ENCODE measurements at regions not wholly inside any gene's neighbourhood (a gene's known extent, or its start where the extent isn't known, plus 50 kb on each side); places are given as distances from the start of the nearest gene placed in this dataset.

- H3K9ac ChIP-seq (ENCODE audit: low read length) = no peak overlapping the region
- no peaks in the 10 kb centered on the region for H3K27me3 ChIP-seq (ENCODE audit: control insufficient read depth, insufficient read depth, low read length)
Observed at GRCh38 chr4:57588557-57588956, 478.4 kb upstream of the IGFBP7 start.

DNA sequence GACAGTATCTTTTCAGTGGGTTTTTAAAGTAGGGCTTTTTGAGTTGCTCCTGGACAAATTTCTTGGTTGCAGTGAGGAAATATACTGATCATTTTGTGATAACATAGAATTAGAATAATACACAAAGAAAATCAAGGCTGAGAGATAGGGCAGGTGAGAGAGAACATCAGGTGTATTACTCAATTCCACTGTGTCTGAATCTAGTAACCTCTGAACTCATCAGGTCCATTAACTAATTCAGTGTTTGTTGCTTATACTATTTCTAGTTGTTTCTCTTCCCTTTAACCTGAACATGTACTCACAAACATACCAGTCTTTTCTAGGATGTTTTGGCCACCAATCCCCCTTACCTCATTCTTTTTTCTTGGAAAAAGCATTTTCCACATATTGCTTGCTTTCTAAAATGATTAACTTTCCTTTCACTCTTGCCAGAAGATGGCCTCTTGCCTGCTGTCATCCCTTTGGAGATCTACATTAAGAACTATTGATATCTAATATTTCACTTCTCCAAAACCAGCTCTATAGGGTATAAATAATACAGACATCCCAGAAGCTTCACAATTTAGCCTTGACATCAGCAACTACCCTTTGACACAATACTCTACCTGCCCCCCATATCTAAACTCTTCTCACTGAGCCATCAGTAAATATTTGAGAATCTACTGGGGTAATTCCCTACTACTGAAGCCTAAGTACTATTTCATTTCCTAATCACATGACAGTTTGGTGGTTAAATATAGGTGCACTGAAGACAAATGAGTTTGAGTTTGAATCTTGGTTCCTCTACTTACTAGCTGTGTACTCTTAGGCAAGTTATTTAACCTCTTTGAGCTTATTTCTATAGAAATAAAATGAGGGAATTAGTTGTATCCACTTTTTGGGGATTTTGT is 470.8 kb upstream of the IGFBP7 start:
- H3K4me3 ChIP-seq (ENCODE audit: low read length) = no peak overlapping the region
- H3K9ac ChIP-seq (ENCODE audit: low read length) = no peak overlapping the region
- no peaks in the 10 kb centered on the region for H3K27me3 ChIP-seq (ENCODE audit: control insufficient read depth, insufficient read depth, low read length)
- no peaks in the 10 kb centered on the region for H3K9me3 ChIP-seq (ENCODE audit: control insufficient read depth, low read length)
- no peaks in the 10 kb centered on the region for H3K4me1 ChIP-seq (ENCODE audit: control insufficient read depth, insufficient read depth, low read length)
- H3K36me3 ChIP-seq (ENCODE audit: control insufficient read depth, insufficient read depth, low read length) = no peaks in the 10 kb centered on the region

More at GRCh38 chr4:57588557-57588956, 478.4 kb upstream of the IGFBP7 start:
- Histone ChIP-seq H3K9me3 (ENCODE audit: control insufficient read depth, low read length) (no peaks in the 10 kb centered on the region), H3K4me1 (ENCODE audit: control insufficient read depth, insufficient read depth, low read length) (no peaks in the 10 kb centered on the region), H3K4me3 (ENCODE audit: low read length) (no peak overlapping the region), H3K36me3 (ENCODE audit: control insufficient read depth, insufficient read depth, low read length) (no peaks in the 10 kb centered on the region)

DNA sequence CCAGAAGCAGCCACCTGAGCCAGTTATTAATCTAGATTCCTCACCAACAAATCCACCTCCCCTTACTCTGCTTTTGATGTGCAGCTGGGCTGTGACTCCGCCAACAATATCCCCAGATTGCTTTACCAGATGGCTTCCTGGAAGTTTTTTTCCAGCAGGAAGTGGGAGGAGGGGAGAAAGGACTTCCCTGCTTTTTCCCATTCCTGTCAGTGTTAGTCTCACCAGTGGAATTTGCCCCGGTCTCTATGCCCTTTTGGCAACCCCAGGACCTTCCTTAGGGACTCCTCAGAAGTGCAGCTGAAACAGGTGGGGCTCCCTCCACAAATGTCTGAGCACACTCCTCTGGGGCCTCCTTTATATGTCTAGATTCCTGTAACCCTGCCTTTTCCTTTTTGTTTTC is 465.2 kb upstream of the IGFBP7 start:
- Histone ChIP-seq H3K4me3 (ENCODE audit: low read length) (no peak overlapping the region), H3K9ac (ENCODE audit: low read length) (no peak overlapping the region), H3K4me1 (ENCODE audit: control insufficient read depth, insufficient read depth, low read length) (no peaks in the 10 kb centered on the region), H3K36me3 (ENCODE audit: control insufficient read depth, insufficient read depth, low read length) (no peaks in the 10 kb centered on the region), H3K9me3 (ENCODE audit: control insufficient read depth, low read length) (no peaks in the 10 kb centered on the region), H3K27me3 (ENCODE audit: control insufficient read depth, insufficient read depth, low read length) (no peaks in the 10 kb centered on the region)

GRCh38 chr4:57554556-57555092 is 444.4 kb upstream of the IGFBP7 start:
- Histone ChIP-seq H3K36me3 (ENCODE audit: control insufficient read depth, insufficient read depth, low read length) (no peaks in the 10 kb centered on the region), H3K9me3 (ENCODE audit: control insufficient read depth, low read length) (no peaks in the 10 kb centered on the region), H3K4me1 (ENCODE audit: control insufficient read depth, insufficient read depth, low read length) (no peaks in the 10 kb centered on the region), H3K4me3 (ENCODE audit: low read length) (no peak overlapping the region), H3K27me3 (ENCODE audit: control insufficient read depth, insufficient read depth, low read length) (no peaks in the 10 kb centered on the region), H3K9ac (ENCODE audit: low read length) (no peak overlapping the region)

DNA sequence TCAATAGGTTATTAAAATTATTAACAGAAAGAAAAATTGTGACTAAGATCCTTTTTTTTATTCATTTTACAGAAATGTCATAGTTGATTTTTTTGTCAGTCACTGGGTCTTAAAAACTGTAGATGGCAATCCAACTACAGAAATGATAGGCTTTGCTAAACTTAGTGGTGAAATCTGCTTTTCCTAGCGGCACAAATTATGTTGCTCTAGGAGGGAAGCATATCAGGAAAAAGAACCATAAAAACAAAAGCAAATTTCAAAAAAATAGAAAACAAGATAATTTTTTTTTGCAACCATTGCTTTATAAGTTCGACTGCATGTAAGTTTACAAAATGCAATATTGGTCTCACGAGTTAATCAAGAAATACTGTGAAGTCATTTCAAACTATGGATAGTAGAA is 443.5 kb upstream of the IGFBP7 start:
- H3K4me1 ChIP-seq (ENCODE audit: control insufficient read depth, insufficient read depth, low read length) = no peaks in the 10 kb centered on the region
- H3K9ac ChIP-seq (ENCODE audit: low read length) = no peak overlapping the region
- no peak overlapping the region for H3K4me3 ChIP-seq (ENCODE audit: low read length)
- no peaks in the 10 kb centered on the region for H3K9me3 ChIP-seq (ENCODE audit: control insufficient read depth, low read length)
- H3K27me3 ChIP-seq (ENCODE audit: control insufficient read depth, insufficient read depth, low read length) = no peaks in the 10 kb centered on the region
- H3K36me3 ChIP-seq (ENCODE audit: control insufficient read depth, insufficient read depth, low read length) = no peaks in the 10 kb centered on the region

GRCh38 chr4:57550198-57550597 is 440.0 kb upstream of the IGFBP7 start:
- Histone ChIP-seq H3K9me3 (ENCODE audit: control insufficient read depth, low read length) (no peaks in the 10 kb centered on the region), H3K4me1 (ENCODE audit: control insufficient read depth, insufficient read depth, low read length) (no peaks in the 10 kb centered on the region), H3K27me3 (ENCODE audit: control insufficient read depth, insufficient read depth, low read length) (no peaks in the 10 kb centered on the region), H3K36me3 (ENCODE audit: control insufficient read depth, insufficient read depth, low read length) (no peaks in the 10 kb centered on the region), H3K4me3 (ENCODE audit: low read length) (no peak overlapping the region), H3K9ac (ENCODE audit: low read length) (no peak overlapping the region)

DNA sequence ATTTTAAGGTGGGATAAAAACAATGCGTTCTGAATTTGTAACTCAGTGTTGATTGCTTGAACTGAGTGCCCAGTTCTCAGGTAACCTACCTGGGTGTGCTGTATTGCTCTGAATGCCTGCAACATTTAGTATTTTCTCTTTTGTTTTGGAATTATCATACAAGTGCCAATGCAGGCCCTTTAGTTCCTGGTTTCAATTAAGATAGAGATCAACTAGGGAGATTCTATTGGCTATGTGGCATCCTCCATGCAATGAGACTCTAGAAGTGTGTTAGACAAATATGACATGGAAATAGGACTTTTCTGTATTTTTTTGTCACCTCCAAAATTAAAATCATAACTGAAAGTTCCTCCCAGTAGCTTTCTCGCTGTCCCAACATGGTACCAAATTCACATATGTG is 438.7 kb upstream of the IGFBP7 start:
- Histone ChIP-seq H3K9ac (ENCODE audit: low read length) (no peak overlapping the region), H3K27me3 (ENCODE audit: control insufficient read depth, insufficient read depth, low read length) (no peaks in the 10 kb centered on the region), H3K4me3 (ENCODE audit: low read length) (no peak overlapping the region), H3K36me3 (ENCODE audit: control insufficient read depth, insufficient read depth, low read length) (no peaks in the 10 kb centered on the region), H3K4me1 (ENCODE audit: control insufficient read depth, insufficient read depth, low read length) (no peaks in the 10 kb centered on the region), H3K9me3 (ENCODE audit: control insufficient read depth, low read length) (no peaks in the 10 kb centered on the region)

DNA sequence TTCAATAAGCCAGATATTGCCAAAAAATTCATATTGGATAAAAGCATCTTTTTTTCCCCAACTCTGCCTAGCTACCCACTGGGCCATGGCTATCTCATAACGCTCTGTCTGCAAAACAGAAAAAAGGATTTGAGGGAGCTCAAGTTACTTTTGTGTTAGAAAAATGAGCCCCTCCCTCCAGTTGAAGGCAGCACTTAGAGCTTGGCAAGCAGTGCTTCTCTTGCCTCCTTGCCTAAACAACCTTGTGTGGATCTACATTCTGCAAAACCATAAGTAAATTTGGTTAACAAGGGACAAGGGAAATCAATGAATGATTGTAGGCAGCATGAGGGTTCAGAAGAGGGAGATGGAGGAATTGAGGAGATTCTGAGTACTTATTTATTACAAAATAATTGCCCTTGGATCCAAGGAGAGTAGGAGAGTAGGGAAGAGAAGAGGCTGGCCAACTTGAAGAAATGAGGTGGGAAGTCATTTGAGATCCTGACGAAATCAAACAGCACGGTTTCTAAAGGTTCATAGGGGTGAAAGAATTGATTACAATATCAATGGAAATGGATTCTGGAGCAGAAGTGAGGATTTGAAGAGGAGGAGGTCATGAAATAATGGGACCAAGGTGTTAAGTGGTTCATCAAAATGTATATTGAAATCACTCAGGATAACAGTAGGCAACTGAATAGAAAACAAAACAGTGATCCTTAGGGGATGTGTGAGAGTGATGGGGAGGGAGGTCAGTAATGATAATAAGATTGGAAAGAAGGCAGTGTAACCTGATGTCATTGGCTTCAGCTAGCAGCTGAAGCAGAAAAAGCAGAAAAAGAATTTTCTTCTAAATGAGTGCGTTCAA is 434.8 kb upstream of the IGFBP7 start:
- Histone ChIP-seq H3K9ac (ENCODE audit: low read length) (no peak overlapping the region), H3K36me3 (ENCODE audit: control insufficient read depth, insufficient read depth, low read length) (no peaks in the 10 kb centered on the region), H3K4me1 (ENCODE audit: control insufficient read depth, insufficient read depth, low read length) (no peaks in the 10 kb centered on the region), H3K4me3 (ENCODE audit: low read length) (no peak overlapping the region), H3K9me3 (ENCODE audit: control insufficient read depth, low read length) (no peaks in the 10 kb centered on the region), H3K27me3 (ENCODE audit: control insufficient read depth, insufficient read depth, low read length) (no peaks in the 10 kb centered on the region)

DNA sequence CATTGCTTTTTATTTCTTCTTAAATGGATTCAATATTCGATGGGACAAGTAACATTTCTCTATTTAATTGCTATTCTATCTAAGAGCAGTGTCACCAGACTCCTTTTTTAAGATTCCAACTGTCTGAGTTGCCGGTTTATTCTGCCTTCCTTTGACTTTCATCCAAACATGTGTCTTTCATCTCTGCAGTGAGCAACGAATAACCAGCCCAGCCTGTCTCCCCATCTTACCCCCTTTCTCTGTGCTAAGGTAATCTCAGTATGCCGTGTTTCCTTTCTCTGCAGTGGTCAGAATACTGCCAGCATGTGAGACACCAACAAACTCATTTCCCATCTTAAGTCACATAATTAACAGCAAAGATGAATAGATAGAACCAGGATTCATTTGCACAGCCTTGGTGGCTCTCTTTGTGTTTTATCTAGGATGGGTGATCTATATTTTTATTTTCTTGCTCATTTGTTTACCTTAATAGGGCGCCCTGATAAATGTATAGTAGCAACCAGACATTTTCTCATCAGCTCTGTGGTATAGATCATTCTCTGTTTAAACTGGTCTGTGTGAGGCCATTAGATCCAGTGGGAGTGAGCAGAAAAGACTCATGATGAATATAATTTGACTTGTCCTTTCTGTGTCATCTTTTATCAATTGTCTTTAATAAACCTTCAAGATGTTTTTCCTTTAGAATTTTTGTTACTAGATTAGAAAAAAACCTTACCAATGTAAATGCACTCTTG is 394.8 kb upstream of the IGFBP7 start:
- H3K9ac ChIP-seq (ENCODE audit: low read length) = no peak overlapping the region
- no peaks in the 10 kb centered on the region for H3K4me1 ChIP-seq (ENCODE audit: control insufficient read depth, insufficient read depth, low read length)
- H3K36me3 ChIP-seq (ENCODE audit: control insufficient read depth, insufficient read depth, low read length) = no peaks in the 10 kb centered on the region
- no peaks in the 10 kb centered on the region for H3K9me3 ChIP-seq (ENCODE audit: control insufficient read depth, low read length)
- no peak overlapping the region for H3K4me3 ChIP-seq (ENCODE audit: low read length)
- H3K27me3 ChIP-seq (ENCODE audit: control insufficient read depth, insufficient read depth, low read length) = no peaks in the 10 kb centered on the region

DNA sequence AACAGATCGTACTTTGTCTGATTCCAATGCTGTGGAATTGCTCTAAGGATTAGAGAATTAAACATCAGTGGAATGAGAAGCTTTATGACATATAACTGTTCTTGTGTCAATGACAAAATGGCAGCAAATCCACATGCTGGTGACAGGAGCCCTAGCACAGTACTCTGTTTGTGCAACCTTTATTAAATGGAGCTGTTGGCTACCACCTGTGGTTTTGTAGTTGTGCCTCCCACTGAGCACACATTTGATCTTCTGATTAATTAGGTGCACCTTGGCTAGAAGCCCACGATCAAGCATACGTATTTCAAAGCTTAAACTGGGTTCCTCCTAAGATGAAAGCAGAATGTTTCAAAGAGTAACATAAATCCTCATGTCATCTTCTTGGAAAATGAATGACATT is 394.0 kb upstream of the IGFBP7 start:
- no peaks in the 10 kb centered on the region for H3K9me3 ChIP-seq (ENCODE audit: control insufficient read depth, low read length)
- no peaks in the 10 kb centered on the region for H3K36me3 ChIP-seq (ENCODE audit: control insufficient read depth, insufficient read depth, low read length)
- no peaks in the 10 kb centered on the region for H3K27me3 ChIP-seq (ENCODE audit: control insufficient read depth, insufficient read depth, low read length)
- no peak overlapping the region for H3K9ac ChIP-seq (ENCODE audit: low read length)
- H3K4me1 ChIP-seq (ENCODE audit: control insufficient read depth, insufficient read depth, low read length) = no peaks in the 10 kb centered on the region
- no peak overlapping the region for H3K4me3 ChIP-seq (ENCODE audit: low read length)

DNA sequence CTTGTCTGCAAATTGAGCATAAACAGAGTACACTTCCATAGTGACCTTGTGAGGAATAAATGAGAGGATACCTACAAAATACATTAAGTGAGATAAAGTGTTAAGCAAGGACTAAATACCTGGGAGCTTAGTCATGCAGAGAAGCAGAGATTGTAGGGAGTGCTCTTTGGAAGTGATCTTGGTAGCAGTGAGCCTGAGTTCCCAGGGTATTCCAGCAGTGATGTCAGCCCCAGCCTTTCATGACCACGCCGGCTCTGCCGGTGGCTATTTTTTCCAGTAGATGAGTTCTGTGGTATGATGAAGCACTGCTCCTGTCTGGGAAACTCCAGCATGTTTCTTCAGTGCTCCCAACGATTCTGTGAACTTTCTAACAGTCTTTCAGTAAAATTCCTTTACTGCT is 391.5 kb upstream of the IGFBP7 start:
- no peak overlapping the region for H3K4me3 ChIP-seq (ENCODE audit: low read length)

More for the DNA sequence above, 391.5 kb upstream of the IGFBP7 start:
- Histone ChIP-seq H3K4me1 (ENCODE audit: control insufficient read depth, insufficient read depth, low read length) (no peaks in the 10 kb centered on the region), H3K36me3 (ENCODE audit: control insufficient read depth, insufficient read depth, low read length) (no peaks in the 10 kb centered on the region), H3K9ac (ENCODE audit: low read length) (no peak overlapping the region), H3K27me3 (ENCODE audit: control insufficient read depth, insufficient read depth, low read length) (no peaks in the 10 kb centered on the region), H3K9me3 (ENCODE audit: control insufficient read depth, low read length) (no peaks in the 10 kb centered on the region)
